AG04449 (cell line): ENCODE measurements at regions not wholly inside any gene's neighbourhood (a gene's known extent, or its start where the extent isn't known, plus 50 kb on each side); places are given as distances from the start of the nearest gene placed in this dataset.

Experiments used
- CTCF ChIA-PET: fragments of 350-600 bp; formaldehyde crosslinking; extraction: SDS; loops from one replicate; lab custom pipeline; 2021; ENCODE audit warnings: antibody characterized with exemption; lab: Yijun Ruan, JAX
- POLR2A ChIA-PET: fragments of 400-600, 350-600 bp; formaldehyde crosslinking; extraction: SDS; loops from one replicate; lab custom pipeline; 2020; ENCODE audit warnings: antibody characterized with exemption, inconsistent platforms; lab: Yijun Ruan, JAX
- DNase-seq: peaks from one replicate; pipeline ENCODE4 v3.0.0-alpha.2; 2010; ENCODE audit warnings: low read depth, low spot score
- H3K4me3 ChIP-seq: 2 replicates; pipeline ENCODE4 v1.5.1; 2011; ENCODE audit warnings: low read depth, mild to moderate bottlenecking, control low read depth, low read length
- TF ChIP-seq, protein P1 (sequence below): IDR thresholded peaks from one replicate; pipeline ENCODE4 v1.5.1; 2011; ENCODE audit warnings: mild to moderate bottlenecking, moderate library complexity, low read length, control low read depth, inconsistent platforms; ENCODE audit not compliant: insufficient read depth; ENCODE audit errors: missing control alignments

DNA sequence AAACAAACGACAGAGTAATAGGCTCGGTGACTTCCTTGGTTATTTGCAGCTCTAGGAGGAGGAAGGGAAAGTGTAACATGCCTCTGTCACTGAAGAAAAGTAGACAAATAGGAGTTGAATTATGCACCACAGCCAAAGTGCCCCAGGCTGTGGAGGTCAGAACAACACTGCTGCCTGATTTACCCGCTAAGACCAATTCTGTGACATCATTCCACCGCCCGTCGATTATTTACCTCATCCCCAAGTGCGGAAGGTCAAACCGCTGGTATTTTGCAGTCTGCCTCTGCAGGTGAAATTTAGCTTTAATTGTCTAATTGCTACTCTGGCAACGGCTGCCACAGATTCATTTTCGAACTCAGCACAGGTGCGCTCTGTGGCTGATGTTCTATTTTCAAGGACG lies 106.3 kb upstream of the PRICKLE2 start:
- CTCF ChIA-PET: interaction anchor here (1.3 kb wide), 1 partner anchor 9 kb away, joined by 3 read pairs; no protein-coding TSS in a partner anchor
- no peak for DNase-seq
- no peak overlapping the region for H3K4me3 ChIP-seq
- TF ChIP-seq, protein P1, sequence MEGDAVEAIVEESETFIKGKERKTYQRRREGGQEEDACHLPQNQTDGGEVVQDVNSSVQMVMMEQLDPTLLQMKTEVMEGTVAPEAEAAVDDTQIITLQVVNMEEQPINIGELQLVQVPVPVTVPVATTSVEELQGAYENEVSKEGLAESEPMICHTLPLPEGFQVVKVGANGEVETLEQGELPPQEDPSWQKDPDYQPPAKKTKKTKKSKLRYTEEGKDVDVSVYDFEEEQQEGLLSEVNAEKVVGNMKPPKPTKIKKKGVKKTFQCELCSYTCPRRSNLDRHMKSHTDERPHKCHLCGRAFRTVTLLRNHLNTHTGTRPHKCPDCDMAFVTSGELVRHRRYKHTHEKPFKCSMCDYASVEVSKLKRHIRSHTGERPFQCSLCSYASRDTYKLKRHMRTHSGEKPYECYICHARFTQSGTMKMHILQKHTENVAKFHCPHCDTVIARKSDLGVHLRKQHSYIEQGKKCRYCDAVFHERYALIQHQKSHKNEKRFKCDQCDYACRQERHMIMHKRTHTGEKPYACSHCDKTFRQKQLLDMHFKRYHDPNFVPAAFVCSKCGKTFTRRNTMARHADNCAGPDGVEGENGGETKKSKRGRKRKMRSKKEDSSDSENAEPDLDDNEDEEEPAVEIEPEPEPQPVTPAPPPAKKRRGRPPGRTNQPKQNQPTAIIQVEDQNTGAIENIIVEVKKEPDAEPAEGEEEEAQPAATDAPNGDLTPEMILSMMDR: no peak
- POLR2A ChIA-PET: no interaction called here

DNA sequence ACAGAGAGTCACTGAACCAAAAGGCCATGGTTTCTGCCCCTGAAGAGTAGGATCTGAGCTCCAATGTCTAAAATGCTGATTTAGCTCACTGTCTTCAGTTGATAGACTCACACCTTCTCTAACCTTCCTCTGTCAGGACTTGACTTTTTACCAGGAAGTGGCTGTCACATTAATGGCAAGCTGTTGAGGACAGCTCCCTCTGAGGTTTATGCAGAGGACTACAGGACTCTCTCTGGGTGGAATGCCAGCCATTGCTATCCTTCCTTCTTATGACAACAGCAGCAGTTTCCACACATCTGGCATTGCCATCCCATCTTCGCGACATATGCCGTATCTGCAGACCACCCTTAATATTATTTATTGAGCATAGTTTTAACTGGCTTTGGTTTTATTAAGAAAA lies 103.8 kb upstream of the PRICKLE2 start:
- ChIA-PET CTCF (no interaction called here), POLR2A (no interaction called here)
- TF ChIP-seq, protein P1: no peak
- DNase-seq: no peak
- H3K4me3 ChIP-seq: no peak overlapping the region

DNA sequence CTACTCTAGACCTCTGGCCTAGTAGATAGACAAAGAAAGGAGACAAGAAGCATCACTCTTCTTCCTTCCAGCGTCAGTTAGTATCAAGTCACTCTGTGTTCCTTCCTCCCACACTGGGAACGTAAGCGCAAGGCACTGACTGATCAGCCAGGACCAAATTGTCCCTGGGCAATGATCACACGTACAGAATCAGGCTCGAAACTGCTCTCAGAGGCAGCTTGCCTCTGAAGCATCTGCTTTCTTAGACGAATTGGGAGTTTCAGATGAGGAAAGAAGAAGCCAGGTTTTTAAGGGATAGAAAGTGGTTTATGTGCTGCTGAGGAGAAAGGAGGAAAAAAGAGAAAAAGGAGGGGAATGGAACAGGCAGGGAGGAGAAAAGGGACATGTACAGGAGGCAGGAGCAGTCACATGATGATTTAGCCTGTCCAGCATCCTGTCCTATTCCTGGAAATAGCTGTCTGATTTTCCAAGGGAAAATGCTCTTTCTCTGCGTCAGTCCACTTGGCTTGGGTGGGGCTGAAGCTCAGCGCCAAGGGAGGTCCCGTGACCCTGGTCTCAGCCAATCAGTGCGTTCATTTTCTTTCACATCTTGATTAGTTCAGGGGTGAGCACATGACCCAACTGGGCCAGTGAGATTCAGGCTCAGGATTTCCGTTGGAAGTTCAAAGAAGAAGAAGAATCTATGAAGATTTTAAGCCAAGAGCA lies 102.0 kb upstream of the PRICKLE2 start:
- H3K4me3 ChIP-seq: no peak overlapping the region
- DNase-seq: no peak
- TF ChIP-seq, protein P1: no peak
- CTCF ChIA-PET: interaction anchor here (0.9 to 1.6 kb wide), 4 partner anchors 12 to 304 kb away, joined by 3 read pairs; no protein-coding TSS in a partner anchor
- POLR2A ChIA-PET: no interaction called here

DNA sequence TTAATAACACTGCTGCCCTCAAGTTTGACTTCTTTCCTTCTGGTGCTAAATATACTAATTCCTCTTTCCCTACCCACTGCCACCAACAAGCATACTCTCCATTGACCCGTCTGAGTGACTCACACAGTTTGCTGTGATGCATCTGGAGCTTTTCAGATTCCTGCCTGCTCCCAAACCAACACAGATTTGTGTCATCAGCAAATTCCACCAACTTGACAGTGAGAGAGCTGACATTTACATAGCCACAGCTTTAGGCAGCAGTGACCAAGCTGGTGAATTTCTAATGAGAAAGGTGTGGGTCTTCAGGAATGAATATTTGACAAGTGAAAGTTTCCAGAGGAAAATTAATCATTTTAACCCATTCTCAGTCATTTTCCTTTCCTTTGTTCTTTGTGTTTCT lies 96.5 kb upstream of the PRICKLE2 start:
- no peak overlapping the region for H3K4me3 ChIP-seq
- DNase-seq: no peak
- ChIA-PET CTCF (interaction anchor here (0.7 to 1.0 kb wide), 4 partner anchors 10 to 19 kb away, joined by 3 to 4 read pairs (median 3); no protein-coding TSS in a partner anchor), POLR2A (interaction anchor here (0.6 to 1.1 kb wide), 3 partner anchors 19 to 58 kb away, joined by 3 read pairs; no protein-coding TSS in a partner anchor)
- TF ChIP-seq, protein P1: no peak

DNA sequence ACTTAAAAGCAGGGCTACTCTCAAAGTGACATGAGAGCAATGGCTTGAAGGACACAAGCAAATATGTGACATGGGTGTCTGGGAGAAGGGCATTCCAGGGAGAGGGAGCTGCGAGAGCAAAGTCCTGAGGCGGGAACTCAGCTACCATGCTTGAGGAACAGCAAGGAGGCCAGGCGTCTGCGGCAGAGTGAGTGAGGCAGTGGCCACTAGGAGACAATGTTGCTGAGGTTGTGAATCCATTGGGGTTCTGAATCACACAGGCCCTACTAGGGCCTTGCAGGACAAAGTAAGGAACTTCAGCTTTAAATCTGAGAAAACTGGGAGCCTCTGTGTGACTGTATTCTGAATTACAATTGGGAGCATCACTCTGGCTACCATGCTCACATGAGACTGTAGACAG lies 94.1 kb upstream of the PRICKLE2 start:
- ChIA-PET POLR2A (no interaction called here), CTCF (interaction anchor here (1.1 to 1.4 kb wide), 3 partner anchors 15 to 288 kb away, joined by 3 read pairs; no protein-coding TSS in a partner anchor)
- DNase-seq: no peak
- H3K4me3 ChIP-seq: no peak overlapping the region
- TF ChIP-seq, protein P1: no peak

DNA sequence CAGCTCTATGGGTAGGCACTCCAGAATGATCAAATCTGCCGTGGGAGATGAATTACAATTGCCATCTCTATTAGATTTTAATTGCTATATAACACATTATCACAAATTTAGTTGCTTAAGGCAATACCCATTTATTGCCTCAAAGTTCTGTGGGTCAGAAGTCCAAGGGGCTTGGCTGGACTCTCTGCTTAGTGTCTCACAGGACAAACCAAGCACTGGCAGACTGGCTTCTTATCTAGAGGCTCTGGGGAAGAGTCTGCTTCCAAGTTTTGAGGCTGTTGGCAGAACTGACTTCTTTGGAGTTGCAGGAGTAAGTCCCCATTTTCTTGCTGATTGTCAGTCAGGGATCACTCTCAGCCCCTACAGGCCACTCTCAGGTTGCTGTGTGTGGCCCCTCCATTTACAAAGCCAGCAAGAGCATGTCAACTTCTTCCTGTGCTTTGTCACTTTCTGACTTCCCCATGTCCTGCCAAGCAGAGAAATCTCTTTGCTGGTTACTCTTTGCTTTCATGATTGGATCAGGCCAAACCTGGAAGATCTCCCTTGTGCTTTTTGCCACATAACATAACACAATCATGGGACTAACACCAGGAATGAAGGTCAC lies 93.5 kb upstream of the PRICKLE2 start:
- H3K4me3 ChIP-seq: no peak overlapping the region
- no peak for DNase-seq
- TF ChIP-seq, protein P1: no peak
- ChIA-PET POLR2A (no interaction called here), CTCF (interaction anchor here (1.1 to 2.2 kb wide), 3 partner anchors 14 to 166 kb away, joined by 3 to 5 read pairs (median 3); no protein-coding TSS in a partner anchor)
